ENCODE measurements at regions not wholly inside any gene's neighbourhood (a gene's known extent, or its start where the extent isn't known, plus 50 kb on each side); places are given as distances from the start of the nearest gene placed in this dataset.

DNA sequence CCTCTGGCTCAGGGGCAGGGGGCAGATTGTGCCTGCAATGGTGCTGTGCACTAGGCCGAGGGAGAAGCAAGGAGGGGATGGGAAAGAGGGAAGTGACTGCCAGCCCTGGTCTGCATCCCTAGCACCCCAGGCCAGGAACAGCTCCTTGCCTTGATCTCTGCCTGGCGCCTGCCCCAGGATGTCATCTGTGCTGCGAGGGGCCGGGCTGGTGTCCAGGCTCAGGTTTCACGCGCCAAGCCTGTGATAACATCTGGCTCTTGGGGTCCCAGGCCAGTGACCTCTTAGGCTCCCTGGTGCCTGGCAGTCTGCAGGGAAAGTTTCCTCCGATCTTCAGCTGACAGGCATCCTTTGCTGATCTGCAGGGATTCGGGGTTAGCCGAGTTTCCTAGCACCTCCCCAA is 193.5 kb upstream of the GPR26 start:
- TF ChIP-seq TARDBP (IDR thresholded peaks at IDR 0.05) (no peak), FOXK2 (IDR thresholded peaks at IDR 0.05) (no peak), SP1 (IDR thresholded peaks at IDR 0.05) (no peak), FOXA1 (IDR thresholded peaks at IDR 0.05) (no peak), ARNT (IDR thresholded peaks at IDR 0.05) (no peak), FOXM1 (IDR thresholded peaks at IDR 0.05; ENCODE audit: borderline replicate concordance) (no peak), L3MBTL2 (conservative IDR thresholded peaks at IDR 0.05) (no peak), LEF1 (IDR thresholded peaks at IDR 0.05; ENCODE audit: borderline replicate concordance) (no peak), ELF4 (IDR thresholded peaks at IDR 0.05) (no peak), SUZ12 (IDR thresholded peaks at IDR 0.05) (no peak), BHLHE40 (IDR thresholded peaks at IDR 0.05; ENCODE audit: borderline replicate concordance) (no peak), CTBP1 (IDR thresholded peaks at IDR 0.05; ENCODE audit: borderline replicate concordance) (no peak), ZNF384 (IDR thresholded peaks at IDR 0.05) (no peak)

Measured in HEK293T (cell line).